ENCODE measurements at regions not wholly inside any gene's neighbourhood (a gene's known extent, or its start where the extent isn't known, plus 50 kb on each side); places are given as distances from the start of the nearest gene placed in this dataset.

- no peak for TF ChIP-seq POLR2AphosphoS5 (IDR thresholded peaks at IDR 0.05)
- TF ChIP-seq CTCF (IDR thresholded peaks at IDR 0.05), result no peak
Observed at GRCh38 chr14:41171045-41171444, 435.6 kb upstream of the LRFN5 start.
